IMR-90 (cell line): ENCODE measurements at regions not wholly inside any gene's neighbourhood (a gene's known extent, or its start where the extent isn't known, plus 50 kb on each side); places are given as distances from the start of the nearest gene placed in this dataset.

ENCODE experiments used
- ATAC-seq: fragments of 200-7000 bp; cut with Tn5 transposase; 2 replicates; pipeline ENCODE4 v1.9.1; 2020; ENCODE audit warnings: low read depth, mild to moderate bottlenecking, moderate library complexity
- BruUV-seq: library from RNA; stranded (reverse); fragments of 400-500 nt; replicated peaks from 2 replicates; lab custom pipeline; 2021; lab: Mats Ljungman, UMichigan
- CTCF ChIA-PET: fragments of 300-600 bp; formaldehyde crosslinking; extraction: SDS; loops from one replicate; lab custom pipeline; 2021; ENCODE audit warnings: antibody characterized with exemption; lab: Yijun Ruan, JAX
- POLR2A ChIA-PET: fragments of 300-600 bp; sonication (Branson Sonifier 250); formaldehyde crosslinking; loops from one replicate; lab custom pipeline; 2022; ENCODE audit warnings: antibody characterized with exemption; ENCODE audit not compliant: unreplicated experiment; lab: Charles Lee
- DNase-seq: peaks from one replicate; pipeline ENCODE4 v3.0.0; 2013
- H2AFZ ChIP-seq: replicated peaks from 2 replicates; pipeline ENCODE3; 2013; ENCODE audit warnings: low read length, mild to moderate bottlenecking; ENCODE audit not compliant: poor library complexity
- H2AK5ac ChIP-seq: 2 replicates; pipeline ENCODE4 v1.6.1; 2013; ENCODE audit warnings: low read depth, low read length, inconsistent platforms
- H2AK9ac ChIP-seq: replicated peaks from 2 replicates; pipeline ENCODE3; 2013; ENCODE audit warnings: mild to moderate bottlenecking, low read depth, low read length, moderate library complexity; ENCODE audit not compliant: poor library complexity
- H2BK120ac ChIP-seq: 2 replicates; pipeline ENCODE4 v1.6.1; 2013; ENCODE audit warnings: low read depth, low read length, inconsistent platforms
- H2BK15ac ChIP-seq: 3 replicates; pipeline ENCODE4 v1.6.1; 2013; ENCODE audit warnings: low read depth, low read length, inconsistent platforms
- H2BK20ac ChIP-seq: 2 replicates; pipeline ENCODE4 v1.6.1; 2013; ENCODE audit warnings: low read depth, mild to moderate bottlenecking, inconsistent platforms, low read length, moderate library complexity
- H2BK5ac ChIP-seq: 2 replicates; pipeline ENCODE4 v1.6.1; 2013; ENCODE audit warnings: mild to moderate bottlenecking, low read depth, low read length, inconsistent platforms; ENCODE audit not compliant: poor library complexity, severe bottlenecking
- H3K14ac ChIP-seq: replicated peaks from 2 replicates; pipeline ENCODE4 v1.6.1; 2013; ENCODE audit warnings: low read depth, low read length, inconsistent platforms
- H3K18ac ChIP-seq: 2 replicates; pipeline ENCODE4 v1.6.1; 2013; ENCODE audit warnings: low read depth, low read length, control low read depth
- H3K23ac ChIP-seq: 2 replicates; pipeline ENCODE4 v1.6.1; 2013; ENCODE audit warnings: low read depth, low read length, inconsistent platforms
- H3K27ac ChIP-seq: 2 replicates; pipeline ENCODE4 v1.5.1; 2013; ENCODE audit warnings: mild to moderate bottlenecking, control low read depth, low read length; ENCODE audit not compliant: insufficient read depth
- H3K27me3 ChIP-seq: 2 replicates; pipeline ENCODE4 v1.6.1; 2013; ENCODE audit warnings: low read length; ENCODE audit not compliant: control insufficient read depth, insufficient read depth
- H3K36me3 ChIP-seq: 2 replicates; pipeline ENCODE4 v1.6.1; 2013; ENCODE audit warnings: low read length, mixed read lengths; ENCODE audit not compliant: control insufficient read depth, insufficient read depth
- H3K4ac ChIP-seq: 2 replicates; pipeline ENCODE4 v1.6.1; 2013; ENCODE audit warnings: low read depth, low read length, inconsistent platforms
- H3K4me1 ChIP-seq: 2 replicates; pipeline ENCODE4 v1.6.1; 2013; ENCODE audit warnings: low read length, mixed read lengths; ENCODE audit not compliant: control insufficient read depth, insufficient read depth
- H3K4me2 ChIP-seq: 2 replicates; pipeline ENCODE4 v1.6.1; 2013; ENCODE audit warnings: low read depth, mild to moderate bottlenecking, control low read depth, low read length, moderate library complexity
- H3K4me3 ChIP-seq: 2 replicates; pipeline ENCODE4 v1.5.1; 2013; ENCODE audit warnings: low read depth, mild to moderate bottlenecking, control low read depth, low read length, moderate library complexity; ENCODE audit not compliant: insufficient read depth
- H3K56ac ChIP-seq: 2 replicates; pipeline ENCODE4 v1.6.1; 2013; ENCODE audit warnings: low read length, inconsistent platforms; ENCODE audit not compliant: insufficient read depth; ENCODE audit errors: extremely low read depth
- H3K79me1 ChIP-seq, 2 experiments: 2 replicates each; pipeline ENCODE4 v1.6.1; 2013; ENCODE audit warnings: low read length in 2 of 2, inconsistent platforms in 1 of 2, low read depth in 1 of 2
- H3K9ac ChIP-seq: 2 replicates; pipeline ENCODE4 v1.6.1; 2013; ENCODE audit warnings: low read depth, low read length, control low read depth
- H3K9me1 ChIP-seq: 2 replicates; pipeline ENCODE4 v1.6.1; 2013; ENCODE audit warnings: low read length, inconsistent platforms; ENCODE audit not compliant: insufficient read depth
- H3K9me3 ChIP-seq: 2 replicates; pipeline ENCODE4 v1.6.1; 2013; ENCODE audit warnings: low read length; ENCODE audit not compliant: control insufficient read depth, insufficient read depth
- H4K20me1 ChIP-seq: 2 replicates; pipeline ENCODE4 v1.6.1; 2013; ENCODE audit warnings: low read length, inconsistent platforms; ENCODE audit not compliant: insufficient read depth
- H4K5ac ChIP-seq: 2 replicates; pipeline ENCODE4 v1.6.1; 2013; ENCODE audit warnings: mild to moderate bottlenecking, low read depth, low read length, control low read depth
- H4K8ac ChIP-seq, 2 experiments: 2 replicates each; pipeline ENCODE4 v1.6.1; 2013; ENCODE audit warnings: low read depth in 2 of 2, low read length in 2 of 2, control low read depth in 1 of 2, inconsistent platforms in 1 of 2
- H4K91ac ChIP-seq: 2 replicates; pipeline ENCODE4 v1.6.1; 2013; ENCODE audit warnings: low read depth, low read length, inconsistent platforms; ENCODE audit not compliant: insufficient read depth
- BHLHE40 ChIP-seq: fragments of 150-350 bp; IDR thresholded peaks from 2 replicates; pipeline ENCODE4 v1.6.1; 2016; ENCODE audit warnings: mild to moderate bottlenecking, low read depth, low read length
- CEBPB ChIP-seq: IDR thresholded peaks from 2 replicates; pipeline ENCODE4 v1.6.1; 2012; ENCODE audit warnings: low read depth, low read length, improper control_type of control experiment
- CHD1 ChIP-seq: IDR thresholded peaks from 2 replicates; pipeline ENCODE4 v1.6.1; 2012; ENCODE audit warnings: low read depth, low read length, improper control_type of control experiment
- FOS ChIP-seq: fragments of 150-350 bp; IDR thresholded peaks from 2 replicates; pipeline ENCODE4 v1.6.1; 2016; ENCODE audit warnings: low read depth, low read length
- NFE2L2 ChIP-seq: fragments of 150-350 bp; IDR thresholded peaks from 2 replicates; pipeline ENCODE4 v1.6.1; 2016; ENCODE audit warnings: low read depth, mild to moderate bottlenecking, low read length
- POLR2A ChIP-seq: IDR thresholded peaks from 2 replicates; pipeline ENCODE4 v1.6.1; 2012; ENCODE audit warnings: mild to moderate bottlenecking, low read depth, low read length
- RAD21 ChIP-seq: IDR thresholded peaks from 2 replicates; pipeline ENCODE4 v1.6.1; 2012; ENCODE audit warnings: low read length, improper control_type of control experiment
- RCOR1 ChIP-seq: IDR thresholded peaks from 2 replicates; pipeline ENCODE4 v1.6.1; 2012; ENCODE audit warnings: mild to moderate bottlenecking, low read length, improper control_type of control experiment; ENCODE audit not compliant: insufficient replicate concordance
- RFX5 ChIP-seq: IDR thresholded peaks from 2 replicates; pipeline ENCODE4 v1.8.0; 2012; ENCODE audit warnings: low read depth, mild to moderate bottlenecking, low read length, moderate library complexity
- SMC3 ChIP-seq: fragments of 150-350 bp; IDR thresholded peaks from 2 replicates; pipeline ENCODE4 v1.6.1; 2016; ENCODE audit warnings: low read depth, mild to moderate bottlenecking, antibody characterized with exemption, low read length, moderate library complexity
- WGBS, 2 experiments: methylation state at CpG; one replicate each; pipeline versions ENCODE4 v1.1.5 to v1.1.7; 2013; ENCODE audit warnings: missing lambda C conversion rate in 2 of 2; ENCODE audit not compliant: insufficient read length in 1 of 2; ENCODE audit errors: extremely low coverage in 2 of 2; 5-methylcytosine and 5-hydroxymethylcytosine counted together
- dilution Hi-C: fragments of 300-500 bp; cut with HindIII; formaldehyde crosslinking; loops from one replicate; pipeline ENCODE4 v1.14.3; 2018; ENCODE audit warnings: low sequenced_read_pairs; ENCODE audit not compliant: unreplicated experiment
- in situ Hi-C: fragments of 300-500 bp; cut with MboI; formaldehyde crosslinking; loops from 3 replicates; pipeline ENCODE4 v1.14.3; 2019; ENCODE audit warnings: low sequenced_read_pairs, inconsistent platforms, mixed read lengths
- intact Hi-C: fragments of 100-400 bp; cut with micrococcal nuclease; formaldehyde crosslinking; loops from 2 replicates; pipeline ENCODE4 v1.10.0; 2022

DNA sequence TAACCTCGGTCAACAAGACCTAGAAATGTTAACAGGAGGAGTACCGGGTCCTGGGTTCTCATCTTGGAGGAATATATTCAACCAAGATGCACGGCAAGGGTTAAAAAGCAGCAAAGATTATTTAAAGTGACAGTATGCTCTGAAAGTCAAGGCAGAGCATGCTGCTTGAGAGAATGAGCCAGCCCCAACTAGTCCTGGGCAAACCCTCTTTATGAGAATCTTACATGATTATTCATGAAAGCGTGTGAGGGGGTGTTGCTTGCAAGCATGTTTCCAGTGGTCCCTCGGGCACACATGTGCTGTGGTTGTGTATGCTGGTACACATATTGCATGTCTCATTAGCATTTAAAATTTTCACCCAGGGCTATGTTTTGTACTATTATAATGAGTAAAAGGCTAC, 1445.6 kb downstream of the SI start:
- no peak overlapping the region for H2BK5ac ChIP-seq
- no peak overlapping the region for H3K23ac ChIP-seq
- H3K4me1 ChIP-seq: no peaks in the 10 kb centered on the region
- no peak overlapping the region for H2BK15ac ChIP-seq
- H3K9ac ChIP-seq: no peak overlapping the region
- no peak overlapping the region for H3K14ac ChIP-seq
- H3K56ac ChIP-seq: no peak overlapping the region
- WGBS, 2 experiments: 17% methylated on average over 2 of the region's 5 CpGs; no CpG with 5 or more reads in 1 of the 2 experiments
- no peak overlapping the region for H2AK5ac ChIP-seq
- no peaks in the 10 kb centered on the region for H3K27me3 ChIP-seq
- CTCF ChIA-PET: no interaction called here
- no peak overlapping the region for H2AFZ ChIP-seq
- dilution Hi-C loops: no loop called here
- no peak overlapping the region for H3K4ac ChIP-seq
- no peak overlapping the region for H2BK120ac ChIP-seq
- no TSS peak for BruUV-seq
- H2AK9ac ChIP-seq: no peak overlapping the region
- H3K27ac ChIP-seq: no peak overlapping the region
- no peak overlapping the region for H3K18ac ChIP-seq
- ATAC-seq (no peak), DNase-seq (no peak)
- TF ChIP-seq RCOR1 (no peak), SMC3 (no peak), RAD21 (no peak), RFX5 (no peak), CEBPB (no peak), CHD1 (no peak), BHLHE40 (no peak), POLR2A (no peak), NFE2L2 (no peak), FOS (no peak)
- in situ Hi-C loops: no loop called here
- H3K36me3 ChIP-seq: no peaks in the 10 kb centered on the region
- no peak overlapping the region for H4K5ac ChIP-seq
- no peak overlapping the region for H3K4me2 ChIP-seq
- no peak overlapping the region for H4K8ac ChIP-seq
- no peak overlapping the region for H3K4me3 ChIP-seq
- no peaks in the 10 kb centered on the region for H3K79me1 ChIP-seq
- H2BK20ac ChIP-seq: no peak overlapping the region
- no peaks in the 10 kb centered on the region for H3K9me1 ChIP-seq
- H3K9me3 ChIP-seq: peaks cover 5% of the 10 kb centered on the region
- H4K91ac ChIP-seq: no peak overlapping the region
- H4K20me1 ChIP-seq: no peaks in the 10 kb centered on the region
- intact Hi-C loops: no loop called here
- POLR2A ChIA-PET: no interaction called here
